GM23338 (cell line): ENCODE measurements at regions not wholly inside any gene's neighbourhood (a gene's known extent, or its start where the extent isn't known, plus 50 kb on each side); places are given as distances from the start of the nearest gene placed in this dataset.

ENCODE experiments used
- ATAC-seq: fragments of 200-7000 bp; cut with Tn5 transposase; 3 replicates; pipeline ENCODE4 v1.9.1; 2020
- DNase-seq: peaks from one replicate; pipeline ENCODE4 v3.0.0-alpha.2; 2015; ENCODE audit warnings: low spot score
- H2AFZ ChIP-seq: fragments of 200-600 bp; sonication (generic); 2 replicates; pipeline ENCODE4 v1.8.0; 2016; ENCODE audit warnings: antibody characterized with exemption, mild to moderate bottlenecking, moderate library complexity
- H3F3A ChIP-seq: fragments of 200-600 bp; sonication (generic); replicated peaks from 2 replicates; pipeline ENCODE4 v1.8.0; 2017; ENCODE audit warnings: antibody characterized with exemption, mixed run types, low read depth
- H3K27ac ChIP-seq: fragments of 200-600 bp; sonication (generic); 2 replicates; pipeline ENCODE4 v1.6.1; 2016; ENCODE audit warnings: low read depth
- H3K27me3 ChIP-seq: fragments of 200-600 bp; sonication (generic); 2 replicates; pipeline ENCODE4 v1.8.0; 2016; ENCODE audit warnings: mild to moderate bottlenecking, mixed run types, moderate library complexity; ENCODE audit not compliant: insufficient read depth
- H3K36me3 ChIP-seq: fragments of 200-600 bp; sonication (generic); 2 replicates; pipeline ENCODE4 v1.8.0; 2016; ENCODE audit warnings: mild to moderate bottlenecking; ENCODE audit not compliant: insufficient read depth
- H3K4me1 ChIP-seq: fragments of 200-600 bp; sonication (generic); 2 replicates; pipeline ENCODE4 v1.8.0; 2016; ENCODE audit warnings: mild to moderate bottlenecking, moderate library complexity; ENCODE audit not compliant: insufficient read depth
- H3K4me2 ChIP-seq: fragments of 200-600 bp; sonication (generic); 2 replicates; pipeline ENCODE4 v1.7.1; 2017; ENCODE audit warnings: mixed run types
- H3K4me3 ChIP-seq: fragments of 200-600 bp; sonication (generic); 2 replicates; pipeline ENCODE4 v1.6.1; 2016; ENCODE audit warnings: mixed run types
- H3K79me2 ChIP-seq: fragments of 200-600 bp; sonication (generic); replicated peaks from 2 replicates; pipeline ENCODE4 v1.8.0; 2017; ENCODE audit warnings: mild to moderate bottlenecking; ENCODE audit not compliant: insufficient read depth
- H3K9me2 ChIP-seq: fragments of 200-600 bp; sonication (generic); 2 replicates; pipeline ENCODE4 v1.8.0; 2017; ENCODE audit not compliant: insufficient read depth
- H4K20me1 ChIP-seq: fragments of 200-600 bp; sonication (generic); replicated peaks from 2 replicates; pipeline ENCODE4 v1.8.0; 2017; ENCODE audit warnings: mild to moderate bottlenecking; ENCODE audit not compliant: insufficient read depth
- H3K27ac Mint-ChIP-seq: 2 replicates; pipeline ENCODE4 v1.8.0; 2020; ENCODE audit warnings: inconsistent platforms, mild to moderate bottlenecking, moderate library complexity, mixed read lengths
- H3K27me3 Mint-ChIP-seq: 3 replicates; pipeline ENCODE4 v1.8.0; 2022; ENCODE audit warnings: low read depth, mild to moderate bottlenecking, moderate library complexity, mixed read lengths, inconsistent platforms; ENCODE audit not compliant: insufficient read depth, poor library complexity
- H3K36me3 Mint-ChIP-seq: 3 replicates; pipeline ENCODE4 v1.8.0; 2021; ENCODE audit warnings: low read depth, mild to moderate bottlenecking, inconsistent platforms, moderate library complexity, mixed read lengths
- H3K4me1 Mint-ChIP-seq: 3 replicates; pipeline ENCODE4 v1.8.0; 2020; ENCODE audit warnings: mild to moderate bottlenecking, inconsistent platforms, mixed read lengths
- H3K4me3 Mint-ChIP-seq: 3 replicates; pipeline ENCODE4 v1.8.0; 2021; ENCODE audit warnings: moderate library complexity, mild to moderate bottlenecking, inconsistent platforms, mixed read lengths
- H3K9me3 Mint-ChIP-seq: 3 replicates; pipeline ENCODE4 v1.8.0; 2020; ENCODE audit warnings: moderate library complexity, mild to moderate bottlenecking, inconsistent platforms, mixed read lengths
- CREB1 ChIP-seq: fragments of 250-450 bp; sonication (Bioruptor Pico); IDR thresholded peaks from 2 replicates; pipeline ENCODE4 v1.5.0; 2020; ENCODE audit warnings: low read depth, mild to moderate bottlenecking, moderate library complexity
- POLR2AphosphoS5 ChIP-seq: IDR thresholded peaks from 2 replicates; pipeline ENCODE4 v1.6.1; 2016; ENCODE audit warnings: antibody characterized with exemption, low read depth
- TF ChIP-seq, protein P1 (sequence below), 2 experiments: fragments of 200-600 bp in 1 of 2; sonication (generic) in 1 of 2; conservative IDR thresholded peaks; 2 replicates each; pipeline versions ENCODE4 v1.5.1 to v1.6.1; 2016 to 2017; ENCODE audit warnings: antibody characterized with exemption in 2 of 2, low read depth in 2 of 2, mild to moderate bottlenecking in 2 of 2, moderate library complexity in 1 of 2
- TF ChIP-seq, protein P2 (sequence below): IDR thresholded peaks from one replicate; pipeline ENCODE4 v1.6.1; 2018; ENCODE audit warnings: antibody characterized with exemption; ENCODE audit not compliant: unreplicated experiment

DNA sequence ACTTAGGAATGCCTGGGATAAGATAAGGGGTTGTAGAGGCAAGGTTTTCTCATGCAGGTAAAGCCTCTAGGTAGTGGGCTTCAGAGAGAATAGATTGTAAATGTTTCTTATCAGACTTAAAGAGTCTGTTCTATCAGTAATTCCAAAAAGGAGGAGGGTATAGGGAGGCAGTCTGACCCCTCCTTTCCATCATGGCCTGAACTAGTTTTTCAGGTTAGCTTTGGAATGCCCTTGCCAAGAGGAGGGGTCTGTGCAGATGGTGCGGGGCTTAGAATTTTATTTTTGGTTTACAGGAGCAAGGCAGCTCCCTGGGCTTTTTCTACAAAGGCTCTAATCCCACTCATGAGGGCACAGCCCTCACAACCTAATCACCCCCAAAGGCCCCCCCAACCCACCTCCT is 135.0 kb downstream of the B3GNT2 start:
- H3K27me3 ChIP-seq: no peaks in the 10 kb centered on the region
- DNase-seq: no peak
- no peak overlapping the region for H3K4me3 ChIP-seq
- no peaks in the 10 kb centered on the region for H3K79me2 ChIP-seq
- TF ChIP-seq, protein P1, sequence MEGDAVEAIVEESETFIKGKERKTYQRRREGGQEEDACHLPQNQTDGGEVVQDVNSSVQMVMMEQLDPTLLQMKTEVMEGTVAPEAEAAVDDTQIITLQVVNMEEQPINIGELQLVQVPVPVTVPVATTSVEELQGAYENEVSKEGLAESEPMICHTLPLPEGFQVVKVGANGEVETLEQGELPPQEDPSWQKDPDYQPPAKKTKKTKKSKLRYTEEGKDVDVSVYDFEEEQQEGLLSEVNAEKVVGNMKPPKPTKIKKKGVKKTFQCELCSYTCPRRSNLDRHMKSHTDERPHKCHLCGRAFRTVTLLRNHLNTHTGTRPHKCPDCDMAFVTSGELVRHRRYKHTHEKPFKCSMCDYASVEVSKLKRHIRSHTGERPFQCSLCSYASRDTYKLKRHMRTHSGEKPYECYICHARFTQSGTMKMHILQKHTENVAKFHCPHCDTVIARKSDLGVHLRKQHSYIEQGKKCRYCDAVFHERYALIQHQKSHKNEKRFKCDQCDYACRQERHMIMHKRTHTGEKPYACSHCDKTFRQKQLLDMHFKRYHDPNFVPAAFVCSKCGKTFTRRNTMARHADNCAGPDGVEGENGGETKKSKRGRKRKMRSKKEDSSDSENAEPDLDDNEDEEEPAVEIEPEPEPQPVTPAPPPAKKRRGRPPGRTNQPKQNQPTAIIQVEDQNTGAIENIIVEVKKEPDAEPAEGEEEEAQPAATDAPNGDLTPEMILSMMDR (conservative IDR thresholded peaks at IDR 0.05; ENCODE audit: low read depth in 2 of 2): no peak
- no peak for TF ChIP-seq CREB1 (CRISPR knock-in tag)
- TF ChIP-seq, protein P2, sequence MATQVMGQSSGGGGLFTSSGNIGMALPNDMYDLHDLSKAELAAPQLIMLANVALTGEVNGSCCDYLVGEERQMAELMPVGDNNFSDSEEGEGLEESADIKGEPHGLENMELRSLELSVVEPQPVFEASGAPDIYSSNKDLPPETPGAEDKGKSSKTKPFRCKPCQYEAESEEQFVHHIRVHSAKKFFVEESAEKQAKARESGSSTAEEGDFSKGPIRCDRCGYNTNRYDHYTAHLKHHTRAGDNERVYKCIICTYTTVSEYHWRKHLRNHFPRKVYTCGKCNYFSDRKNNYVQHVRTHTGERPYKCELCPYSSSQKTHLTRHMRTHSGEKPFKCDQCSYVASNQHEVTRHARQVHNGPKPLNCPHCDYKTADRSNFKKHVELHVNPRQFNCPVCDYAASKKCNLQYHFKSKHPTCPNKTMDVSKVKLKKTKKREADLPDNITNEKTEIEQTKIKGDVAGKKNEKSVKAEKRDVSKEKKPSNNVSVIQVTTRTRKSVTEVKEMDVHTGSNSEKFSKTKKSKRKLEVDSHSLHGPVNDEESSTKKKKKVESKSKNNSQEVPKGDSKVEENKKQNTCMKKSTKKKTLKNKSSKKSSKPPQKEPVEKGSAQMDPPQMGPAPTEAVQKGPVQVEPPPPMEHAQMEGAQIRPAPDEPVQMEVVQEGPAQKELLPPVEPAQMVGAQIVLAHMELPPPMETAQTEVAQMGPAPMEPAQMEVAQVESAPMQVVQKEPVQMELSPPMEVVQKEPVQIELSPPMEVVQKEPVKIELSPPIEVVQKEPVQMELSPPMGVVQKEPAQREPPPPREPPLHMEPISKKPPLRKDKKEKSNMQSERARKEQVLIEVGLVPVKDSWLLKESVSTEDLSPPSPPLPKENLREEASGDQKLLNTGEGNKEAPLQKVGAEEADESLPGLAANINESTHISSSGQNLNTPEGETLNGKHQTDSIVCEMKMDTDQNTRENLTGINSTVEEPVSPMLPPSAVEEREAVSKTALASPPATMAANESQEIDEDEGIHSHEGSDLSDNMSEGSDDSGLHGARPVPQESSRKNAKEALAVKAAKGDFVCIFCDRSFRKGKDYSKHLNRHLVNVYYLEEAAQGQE: no peak
- no peak overlapping the region for H3K27ac ChIP-seq
- H3F3A ChIP-seq: no peaks in the 10 kb centered on the region
- Mint-ChIP-seq H3K36me3 (peaks cover 36% of the 10 kb centered on the region), H3K27ac (no peak overlapping the region), H3K27me3 (peaks cover 6% of the 10 kb centered on the region), H3K4me1 (peaks cover 45% of the 10 kb centered on the region), H3K4me3 (no peak overlapping the region), H3K9me3 (peaks cover 35% of the 10 kb centered on the region)
- H3K4me2 ChIP-seq: no peak overlapping the region
- H2AFZ ChIP-seq: no peak overlapping the region
- peaks cover 5% of the 10 kb centered on the region; the same call in 1 of the 2 replicates for H3K36me3 ChIP-seq
- ATAC-seq: no peak
- H3K4me1 ChIP-seq: peaks cover 56% of the 10 kb centered on the region
- peaks cover 6% of the 10 kb centered on the region; the same call in 1 of the 2 replicates for H3K9me2 ChIP-seq
- no peaks in the 10 kb centered on the region for H4K20me1 ChIP-seq

DNA sequence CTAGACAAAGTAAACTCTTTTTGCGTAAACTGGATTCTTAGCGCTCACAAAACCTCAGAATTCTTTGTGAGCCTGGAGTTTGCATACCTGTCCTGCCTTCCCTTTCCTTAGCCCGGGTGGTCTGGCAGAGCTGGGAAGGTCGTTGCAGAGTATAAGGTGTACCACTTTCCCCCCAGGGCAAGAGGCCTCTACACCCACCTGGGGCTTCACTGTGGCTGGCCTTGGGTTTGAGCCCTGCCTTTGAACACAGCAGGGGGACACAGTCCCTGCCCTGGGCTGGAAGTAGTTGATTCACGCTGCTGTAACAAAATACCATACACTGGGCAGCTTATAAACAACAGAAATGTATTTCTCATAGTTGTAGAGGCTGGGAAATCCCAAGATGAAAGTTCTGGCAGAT is 133.9 kb downstream of the B3GNT2 start:
- no peaks in the 10 kb centered on the region for H3F3A ChIP-seq
- H3K4me1 Mint-ChIP-seq: peaks cover 42% of the 10 kb centered on the region
- H4K20me1 ChIP-seq: no peaks in the 10 kb centered on the region
- peaks cover 52% of the 10 kb centered on the region for H3K4me1 ChIP-seq
- H3K27ac Mint-ChIP-seq: no peak overlapping the region
- no peak overlapping the region for H3K4me3 Mint-ChIP-seq
- H3K27me3 ChIP-seq: no peaks in the 10 kb centered on the region
- H3K4me3 ChIP-seq: no peak overlapping the region
- ATAC-seq (peak; percentile 55), DNase-seq (no peak)
- H3K9me2 ChIP-seq: peaks cover 6% of the 10 kb centered on the region; the same call in 1 of the 2 replicates
- peaks cover 48% of the 10 kb centered on the region for H3K36me3 Mint-ChIP-seq
- no peak for TF ChIP-seq POLR2AphosphoS5
- TF ChIP-seq, protein P2: no peak
- peaks cover 6% of the 10 kb centered on the region for H3K27me3 Mint-ChIP-seq
- peak overlapping the region; percentile 69 for H2AFZ ChIP-seq
- peak overlapping the region; percentile 5 for H3K4me2 ChIP-seq
- H3K9me3 Mint-ChIP-seq: peaks cover 45% of the 10 kb centered on the region
- peak overlapping the region; percentile 60 for H3K27ac ChIP-seq
- H3K79me2 ChIP-seq: no peaks in the 10 kb centered on the region
- H3K36me3 ChIP-seq: peaks cover 11% of the 10 kb centered on the region; the same call in 1 of the 2 replicates
